GM20431 (cell line): ENCODE measurements at regions not wholly inside any gene's neighbourhood (a gene's known extent, or its start where the extent isn't known, plus 50 kb on each side); places are given as distances from the start of the nearest gene placed in this dataset.

Source experiments
- in situ Hi-C: fragments of 300-500 bp; cut with MseI, MboI; formaldehyde crosslinking; loops from one replicate; pipeline ENCODE4 v1.15.0; 2020; ENCODE audit warnings: low sequenced_read_pairs; ENCODE audit not compliant: unreplicated experiment

DNA sequence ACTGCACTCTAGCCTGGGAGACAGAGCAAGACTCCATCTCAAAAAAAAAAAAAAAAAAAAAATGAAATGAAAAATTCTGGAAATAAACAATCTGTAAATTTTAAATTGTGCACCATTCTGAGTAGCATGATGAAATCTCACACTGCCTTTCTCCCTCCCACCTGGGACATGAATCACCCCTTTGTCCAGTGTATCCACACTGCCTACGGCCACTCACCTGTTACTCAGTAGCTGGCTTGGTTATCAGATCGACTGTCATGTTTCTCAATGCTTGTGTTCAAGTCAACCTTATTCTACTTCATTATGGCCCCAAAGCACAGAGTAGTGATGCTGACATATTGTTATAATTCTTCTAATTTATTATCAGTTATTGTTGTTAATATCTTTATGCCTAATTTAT, 58.7 kb upstream of the MTHFD1L start:
- in situ Hi-C loops: loop anchor here (25.0 kb wide), 1 partner anchor 744 kb away; the partner anchor contains the start of gene ULBP3

GRCh38 chr6:150813319-150813992, 52.0 kb upstream of the MTHFD1L start:
- in situ Hi-C loops: loop anchor here (10.0 to 25.0 kb wide), 2 partner anchors 399 to 751 kb away; partner anchors contain the start of gene ULBP3

- in situ Hi-C loops: loop anchor here (10.0 to 25.0 kb wide), 2 partner anchors 399 to 752 kb away; partner anchors contain the start of gene ULBP3
These were observed 51.5 kb upstream of the MTHFD1L start for GRCh38 chr6:150813993-150814359.
